ENCODE measurements at regions not wholly inside any gene's neighbourhood (a gene's known extent, or its start where the extent isn't known, plus 50 kb on each side); places are given as distances from the start of the nearest gene placed in this dataset.

DNA sequence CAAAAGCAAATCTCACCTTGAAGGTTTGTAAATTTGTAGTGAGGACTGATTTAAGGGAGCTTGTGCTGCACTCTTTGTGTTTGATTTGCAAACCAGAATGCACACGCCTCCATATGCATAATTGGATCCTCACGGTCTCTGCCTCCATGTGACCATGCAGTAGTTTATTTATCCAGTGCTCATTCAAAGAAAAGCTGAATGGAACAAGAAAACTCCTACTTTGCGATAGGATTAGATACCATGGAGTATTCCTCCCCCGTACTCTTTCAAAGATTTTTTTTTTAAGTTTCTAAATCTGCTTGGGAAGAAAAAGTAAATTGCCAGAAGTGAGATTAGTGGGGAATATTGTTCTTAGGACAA, 290.4 kb upstream of the TUT7 start:
- WGBS, 5 donors: 81 to 92% (median 90%) methylated on average over 4 of the region's 4 CpGs
- DNase-seq: no peak
- no peak overlapping the region for H3K4me3 ChIP-seq
- no peaks in the 10 kb centered on the region for H3K9me3 ChIP-seq
- no peaks in the 10 kb centered on the region for H3K36me3 ChIP-seq
- H3K27me3 ChIP-seq (replicated peaks in 1 of 7): no peaks in the 10 kb centered on the region
- TF ChIP-seq, protein P1, sequence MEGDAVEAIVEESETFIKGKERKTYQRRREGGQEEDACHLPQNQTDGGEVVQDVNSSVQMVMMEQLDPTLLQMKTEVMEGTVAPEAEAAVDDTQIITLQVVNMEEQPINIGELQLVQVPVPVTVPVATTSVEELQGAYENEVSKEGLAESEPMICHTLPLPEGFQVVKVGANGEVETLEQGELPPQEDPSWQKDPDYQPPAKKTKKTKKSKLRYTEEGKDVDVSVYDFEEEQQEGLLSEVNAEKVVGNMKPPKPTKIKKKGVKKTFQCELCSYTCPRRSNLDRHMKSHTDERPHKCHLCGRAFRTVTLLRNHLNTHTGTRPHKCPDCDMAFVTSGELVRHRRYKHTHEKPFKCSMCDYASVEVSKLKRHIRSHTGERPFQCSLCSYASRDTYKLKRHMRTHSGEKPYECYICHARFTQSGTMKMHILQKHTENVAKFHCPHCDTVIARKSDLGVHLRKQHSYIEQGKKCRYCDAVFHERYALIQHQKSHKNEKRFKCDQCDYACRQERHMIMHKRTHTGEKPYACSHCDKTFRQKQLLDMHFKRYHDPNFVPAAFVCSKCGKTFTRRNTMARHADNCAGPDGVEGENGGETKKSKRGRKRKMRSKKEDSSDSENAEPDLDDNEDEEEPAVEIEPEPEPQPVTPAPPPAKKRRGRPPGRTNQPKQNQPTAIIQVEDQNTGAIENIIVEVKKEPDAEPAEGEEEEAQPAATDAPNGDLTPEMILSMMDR (IDR thresholded peaks at IDR 0.05 in 8 of 11, conservative IDR thresholded peaks at IDR 0.05 in 3 of 11): no peak
- TF ChIP-seq POLR2A (IDR thresholded peaks at IDR 0.05) (no peak), POLR2AphosphoS5 (IDR thresholded peaks at IDR 0.05) (no peak)
- no peak overlapping the region for H3K27ac ChIP-seq
- H3K4me1 ChIP-seq: no peaks in the 10 kb centered on the region
- intact Hi-C loops (cut with DNase I; ENCODE audit: low total_unique reads): no loop called here

DNA sequence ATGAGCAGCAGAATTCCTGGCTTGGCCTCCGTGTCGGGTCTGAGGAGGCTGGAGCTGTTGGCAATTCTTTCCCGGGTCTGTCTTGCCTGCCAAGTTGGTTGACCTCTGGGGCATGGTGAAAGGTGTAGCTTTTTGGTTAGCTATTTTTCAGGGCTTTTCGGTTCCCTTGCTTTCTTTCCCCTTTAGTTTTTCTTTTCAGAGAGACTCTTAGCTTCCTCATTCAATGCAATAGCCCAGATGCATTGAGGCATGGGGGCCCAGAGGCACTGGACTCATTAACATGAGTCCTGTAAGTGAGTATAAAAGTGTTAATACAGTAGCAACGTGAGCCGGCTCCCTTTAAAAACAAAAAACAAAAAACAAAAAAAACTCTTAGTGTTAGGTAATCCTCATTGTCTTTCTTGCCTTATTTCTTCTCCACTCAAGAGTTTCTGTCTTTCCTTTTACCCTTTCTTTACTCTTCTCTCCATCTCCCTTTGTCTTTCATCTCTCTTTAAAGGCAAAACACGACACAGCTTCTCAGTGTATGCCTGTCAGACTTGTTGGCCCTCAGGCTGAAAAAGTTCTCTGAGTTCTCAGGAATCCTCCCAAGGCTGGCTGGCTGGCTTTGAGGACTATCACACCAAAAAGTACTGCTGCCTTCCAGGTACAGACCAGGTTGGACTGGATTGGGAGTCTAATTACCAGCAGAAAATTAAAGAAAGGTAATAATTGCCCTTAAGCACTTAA, 289.9 kb upstream of the TUT7 start:
- Histone ChIP-seq H3K27me3 (replicated peaks in 1 of 7) (no peaks in the 10 kb centered on the region), H3K36me3 (no peaks in the 10 kb centered on the region), H3K9me3 (no peaks in the 10 kb centered on the region), H3K4me3 (no peak overlapping the region), H3K27ac (no peak overlapping the region), H3K4me1 (no peaks in the 10 kb centered on the region)
- WGBS, 5 donors: 77 to 81% (median 80%) methylated on average over 7 of the region's 7 CpGs
- DNase-seq: no peak
- no peak for TF ChIP-seq POLR2AphosphoS5 (IDR thresholded peaks at IDR 0.05)
- TF ChIP-seq POLR2A (IDR thresholded peaks at IDR 0.05): no peak
- TF ChIP-seq, protein P1 (IDR thresholded peaks at IDR 0.05 in 8 of 11, conservative IDR thresholded peaks at IDR 0.05 in 3 of 11): no peak
- intact Hi-C loops (cut with DNase I; ENCODE audit: low total_unique reads): no loop called here

DNA sequence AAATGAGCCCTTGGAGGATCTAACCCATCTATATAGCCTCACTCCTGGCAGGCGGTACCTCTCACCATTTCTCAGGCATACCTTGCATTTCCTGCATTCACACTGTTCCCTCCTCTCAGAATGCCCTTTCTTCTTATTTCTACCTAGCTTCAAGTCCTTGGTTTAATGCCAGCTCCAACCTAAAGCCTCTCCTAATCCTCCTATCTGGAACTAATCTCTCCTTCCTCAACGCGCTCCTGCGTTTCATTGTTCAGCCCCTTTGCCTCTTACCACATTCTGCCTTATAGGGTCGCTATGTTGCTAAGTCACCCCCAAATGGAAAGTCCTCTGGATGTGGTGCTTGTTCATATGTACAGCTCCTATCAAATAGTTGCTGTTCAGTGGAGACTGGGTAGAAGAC, 288.5 kb upstream of the TUT7 start:
- no peaks in the 10 kb centered on the region for H3K9me3 ChIP-seq
- H3K27ac ChIP-seq: no peak overlapping the region
- no peaks in the 10 kb centered on the region for H3K36me3 ChIP-seq
- H3K27me3 ChIP-seq (replicated peaks in 1 of 7): peaks cover 0 to under 1% (median 0%) of the 10 kb centered on the region in 7 donors
- DNase-seq: no peak
- no peak for TF ChIP-seq POLR2AphosphoS5 (IDR thresholded peaks at IDR 0.05)
- TF ChIP-seq, protein P1 (IDR thresholded peaks at IDR 0.05 in 8 of 11, conservative IDR thresholded peaks at IDR 0.05 in 3 of 11): no peak
- no peak for TF ChIP-seq POLR2A (IDR thresholded peaks at IDR 0.05)
- no peak overlapping the region for H3K4me3 ChIP-seq
- intact Hi-C loops (cut with DNase I; ENCODE audit: low total_unique reads): no loop called here
- 89 to 94% (median 93%) methylated on average over 5 of the region's 5 CpGs for WGBS, 5 donors
- no peaks in the 10 kb centered on the region for H3K4me1 ChIP-seq

DNA sequence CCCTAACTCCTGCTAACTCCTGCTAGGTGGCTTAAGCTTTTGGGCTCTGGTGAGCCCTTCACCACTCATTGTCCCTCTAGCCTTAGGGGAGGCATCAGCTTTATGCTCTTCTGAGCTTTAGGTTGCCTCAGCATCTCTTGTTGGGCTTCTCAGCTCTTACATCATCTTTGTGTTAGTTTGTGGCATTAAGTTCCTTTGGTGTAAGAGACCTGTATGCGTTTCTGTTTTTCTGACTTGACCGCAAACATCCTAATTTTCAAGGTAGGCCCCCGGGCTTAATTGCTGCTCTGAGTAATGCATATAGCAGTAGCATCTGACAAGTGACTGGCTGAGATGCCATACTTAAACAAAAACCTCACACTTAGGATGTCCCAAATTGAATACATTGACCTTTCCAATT, 287.8 kb upstream of the TUT7 start:
- WGBS, 5 donors: 79 to 90% (median 86%) methylated on average over 3 of the region's 3 CpGs
- intact Hi-C loops (cut with DNase I; ENCODE audit: low total_unique reads): no loop called here
- TF ChIP-seq POLR2A (IDR thresholded peaks at IDR 0.05) (no peak), POLR2AphosphoS5 (IDR thresholded peaks at IDR 0.05) (no peak)
- TF ChIP-seq, protein P1 (IDR thresholded peaks at IDR 0.05 in 8 of 11, conservative IDR thresholded peaks at IDR 0.05 in 3 of 11): no peak
- Histone ChIP-seq H3K36me3 (no peaks in the 10 kb centered on the region), H3K27me3 (replicated peaks in 1 of 7) (peaks cover 0 to 4% (median 0%) of the 10 kb centered on the region in 7 donors), H3K9me3 (no peaks in the 10 kb centered on the region), H3K27ac (no peak overlapping the region), H3K4me1 (no peaks in the 10 kb centered on the region), H3K4me3 (no peak overlapping the region)
- no peak for DNase-seq

Data from spleen (tissue), 11 donors.